Type B pancreatic cell (in vitro differentiated cells): ENCODE measurements at regions not wholly inside any gene's neighbourhood (a gene's known extent, or its start where the extent isn't known, plus 50 kb on each side); places are given as distances from the start of the nearest gene placed in this dataset.

ENCODE experiments used
- DNase-seq: peaks from one replicate; pipeline ENCODE4 v3.0.0; 2021; ENCODE audit warnings: mixed read lengths; ENCODE audit not compliant: unreplicated experiment; ENCODE audit errors: extremely low spot score
- H3K27ac Mint-ChIP-seq: 2 replicates; pipeline ENCODE4 v1.8.0; 2021; ENCODE audit warnings: mild to moderate bottlenecking, mixed read lengths
- H3K27me3 Mint-ChIP-seq: 2 replicates; pipeline ENCODE4 v1.8.0; 2021; ENCODE audit warnings: mixed read lengths
- H3K36me3 Mint-ChIP-seq: 2 replicates; pipeline ENCODE4 v1.8.0; 2021; ENCODE audit warnings: mixed read lengths
- H3K4me1 Mint-ChIP-seq: one replicate; pipeline ENCODE4 v1.8.0; 2021; ENCODE audit warnings: mixed read lengths; ENCODE audit not compliant: unreplicated experiment
- H3K4me3 Mint-ChIP-seq: 2 replicates; pipeline ENCODE4 v1.8.0; 2021; ENCODE audit warnings: mild to moderate bottlenecking, mixed read lengths
- H3K9me3 Mint-ChIP-seq: 2 replicates; pipeline ENCODE4 v1.8.0; 2021; ENCODE audit warnings: mixed read lengths
- CTCF ChIP-seq: fragments of 200-600 bp; sonication (generic); conservative IDR thresholded peaks from 2 replicates; pipeline ENCODE4 v1.5.0; 2021; ENCODE audit warnings: antibody characterized with exemption, mild to moderate bottlenecking

GRCh38 chr3:72160351-72160750 is 375.4 kb upstream of the PROK2 start:
- Mint-ChIP-seq H3K4me3 (no peak overlapping the region), H3K36me3 (no peaks in the 10 kb centered on the region), H3K4me1 (peaks cover 37% of the 10 kb centered on the region), H3K27ac (no peak overlapping the region), H3K27me3 (peaks cover 25% of the 10 kb centered on the region), H3K9me3 (no peaks in the 10 kb centered on the region)
- no peak for TF ChIP-seq CTCF
- DNase-seq, result no peak

- TF ChIP-seq CTCF, result no peak
- DNase-seq, result no peak
- peaks cover 44% of the 10 kb centered on the region for H3K4me1 Mint-ChIP-seq
- peaks cover 25% of the 10 kb centered on the region for H3K27me3 Mint-ChIP-seq
- H3K9me3 Mint-ChIP-seq, result no peaks in the 10 kb centered on the region
- H3K27ac Mint-ChIP-seq, result no peak overlapping the region
- no peak overlapping the region for H3K4me3 Mint-ChIP-seq
- no peaks in the 10 kb centered on the region for H3K36me3 Mint-ChIP-seq
Observed at GRCh38 chr3:72159487-72159886, 374.5 kb upstream of the PROK2 start.

- Mint-ChIP-seq H3K9me3 (no peaks in the 10 kb centered on the region), H3K4me3 (no peak overlapping the region), H3K4me1 (peaks cover 46% of the 10 kb centered on the region), H3K27me3 (peaks cover 25% of the 10 kb centered on the region), H3K27ac (no peak overlapping the region), H3K36me3 (no peaks in the 10 kb centered on the region)
- TF ChIP-seq CTCF, result no peak
- DNase-seq, result no peak
Observed at GRCh38 chr3:72158639-72159326, 373.8 kb upstream of the PROK2 start.

GRCh38 chr3:72157748-72158638 is 373.0 kb upstream of the PROK2 start:
- H3K27ac Mint-ChIP-seq, result no peak overlapping the region
- no peak for TF ChIP-seq CTCF

GRCh38 chr3:72155391-72156064 is 370.6 kb upstream of the PROK2 start:
- peak overlapping the region; percentile 37 for H3K4me3 Mint-ChIP-seq
- H3K4me1 Mint-ChIP-seq, result peaks cover 56% of the 10 kb centered on the region
- H3K27me3 Mint-ChIP-seq, result peaks cover 15% of the 10 kb centered on the region
- H3K9me3 Mint-ChIP-seq, result no peaks in the 10 kb centered on the region
- H3K27ac Mint-ChIP-seq, result peak overlapping the region; percentile 59
- no peak for DNase-seq
- no peaks in the 10 kb centered on the region for H3K36me3 Mint-ChIP-seq
- no peak for TF ChIP-seq CTCF

More at GRCh38 chr3:72157748-72158638, 373.0 kb upstream of the PROK2 start:
- DNase-seq, result no peak
- Mint-ChIP-seq H3K4me1 (peaks cover 51% of the 10 kb centered on the region), H3K9me3 (no peaks in the 10 kb centered on the region), H3K4me3 (no peak overlapping the region), H3K27me3 (peaks cover 25% of the 10 kb centered on the region), H3K36me3 (no peaks in the 10 kb centered on the region)
